ENCODE measurements at regions not wholly inside any gene's neighbourhood (a gene's known extent, or its start where the extent isn't known, plus 50 kb on each side); places are given as distances from the start of the nearest gene placed in this dataset.
"Not testable (repeated sequence)": the region's sequence is repeated elsewhere in the genome, so short reads cannot be mapped to it uniquely, and the experiment has no call there.

- WGBS (ENCODE audit: insufficient coverage, low lambda C conversion rate) = 94% methylated on average over 3 of the region's 9 CpGs
- H3K27me3 ChIP-seq (ENCODE audit: control insufficient read depth, insufficient read depth, low read length) = peaks cover 6% of the 10 kb centered on the region
- H3K36me3 ChIP-seq (ENCODE audit: control insufficient read depth, insufficient read depth, low read length) = no peaks in the 10 kb centered on the region
- H3K27ac ChIP-seq (ENCODE audit: low read length) = no peak overlapping the region
- no peak for DNase-seq
- no peaks in the 10 kb centered on the region for H3K9me3 ChIP-seq (ENCODE audit: control insufficient read depth, low read depth, low read length)
- H3K4me3 ChIP-seq (ENCODE audit: low read length) = no peak overlapping the region
- H3K4me1 ChIP-seq (ENCODE audit: control insufficient read depth, insufficient read depth, low read length) = no peaks in the 10 kb centered on the region
Observed at GRCh38 chr6:776951-777350, 84.0 kb upstream of the EXOC2 start.

- Histone ChIP-seq H3K4me3 (ENCODE audit: low read length) (no peak overlapping the region), H3K36me3 (ENCODE audit: control insufficient read depth, insufficient read depth, low read length) (no peaks in the 10 kb centered on the region)
Observed at GRCh38 chr6:776528-776931, 83.6 kb upstream of the EXOC2 start.

DNA sequence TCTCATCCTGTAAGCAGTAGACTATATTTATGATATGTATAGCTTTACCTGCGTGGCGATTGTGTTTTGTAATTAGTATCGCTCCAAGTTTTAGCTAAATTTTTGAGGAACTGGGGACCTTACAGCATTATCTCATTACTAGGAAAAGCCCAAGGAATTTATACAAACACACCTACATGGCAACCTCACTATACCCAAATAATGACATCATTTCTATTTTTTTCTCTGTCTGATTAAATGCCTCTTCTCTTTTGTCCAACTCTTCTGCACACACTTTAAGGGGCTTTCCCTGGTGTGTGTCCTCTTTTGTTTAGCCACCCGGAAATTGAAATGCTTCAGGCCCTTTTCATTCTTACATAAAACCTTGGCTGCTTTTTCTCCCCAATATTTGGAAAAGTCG, 82.9 kb upstream of the EXOC2 start:
- Histone ChIP-seq H3K4me3 (ENCODE audit: low read length) (no peak overlapping the region), H3K27me3 (ENCODE audit: control insufficient read depth, insufficient read depth, low read length) (no peaks in the 10 kb centered on the region), H3K4me1 (ENCODE audit: control insufficient read depth, insufficient read depth, low read length) (no peaks in the 10 kb centered on the region), H3K9me3 (ENCODE audit: control insufficient read depth, low read depth, low read length) (no peaks in the 10 kb centered on the region), H3K36me3 (ENCODE audit: control insufficient read depth, insufficient read depth, low read length) (no peaks in the 10 kb centered on the region), H3K27ac (ENCODE audit: low read length) (no peak overlapping the region)
- DNase-seq = no peak
- WGBS (ENCODE audit: insufficient coverage, low lambda C conversion rate) = no CpG with 5 or more reads among the region's 5 CpGs

More at GRCh38 chr6:776528-776931, 83.6 kb upstream of the EXOC2 start:
- DNase-seq = no peak
- Histone ChIP-seq H3K9me3 (ENCODE audit: control insufficient read depth, low read depth, low read length) (no peaks in the 10 kb centered on the region), H3K27me3 (ENCODE audit: control insufficient read depth, insufficient read depth, low read length) (peaks cover 4% of the 10 kb centered on the region), H3K27ac (ENCODE audit: low read length) (no peak overlapping the region), H3K4me1 (ENCODE audit: control insufficient read depth, insufficient read depth, low read length) (no peaks in the 10 kb centered on the region)
- no CpG with 5 or more reads among the region's 3 CpGs for WGBS (ENCODE audit: insufficient coverage, low lambda C conversion rate)

DNA sequence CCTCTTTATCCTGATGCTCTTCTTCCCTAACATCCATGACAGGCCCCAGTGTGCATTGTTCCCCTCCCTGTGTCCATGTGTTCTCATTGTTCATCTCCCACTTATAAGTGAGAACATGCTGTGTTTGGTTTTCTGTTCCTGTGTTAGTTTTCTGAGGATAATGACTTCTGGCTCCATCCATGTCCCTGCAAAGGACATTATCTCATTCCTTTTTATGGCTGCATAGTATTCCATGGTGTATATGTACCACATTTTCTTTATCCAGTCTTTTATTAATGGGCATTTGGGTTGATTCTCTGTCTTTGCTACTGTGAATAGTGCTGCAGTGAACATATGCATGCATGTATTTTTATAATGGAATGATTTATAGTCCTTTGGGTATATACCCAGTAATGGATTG, 78.7 kb upstream of the EXOC2 start:
- not testable (repeated sequence) for DNase-seq; H3K4me1 ChIP-seq (ENCODE audit: control insufficient read depth, insufficient read depth, low read length); H3K4me3 ChIP-seq (ENCODE audit: low read length)

DNA sequence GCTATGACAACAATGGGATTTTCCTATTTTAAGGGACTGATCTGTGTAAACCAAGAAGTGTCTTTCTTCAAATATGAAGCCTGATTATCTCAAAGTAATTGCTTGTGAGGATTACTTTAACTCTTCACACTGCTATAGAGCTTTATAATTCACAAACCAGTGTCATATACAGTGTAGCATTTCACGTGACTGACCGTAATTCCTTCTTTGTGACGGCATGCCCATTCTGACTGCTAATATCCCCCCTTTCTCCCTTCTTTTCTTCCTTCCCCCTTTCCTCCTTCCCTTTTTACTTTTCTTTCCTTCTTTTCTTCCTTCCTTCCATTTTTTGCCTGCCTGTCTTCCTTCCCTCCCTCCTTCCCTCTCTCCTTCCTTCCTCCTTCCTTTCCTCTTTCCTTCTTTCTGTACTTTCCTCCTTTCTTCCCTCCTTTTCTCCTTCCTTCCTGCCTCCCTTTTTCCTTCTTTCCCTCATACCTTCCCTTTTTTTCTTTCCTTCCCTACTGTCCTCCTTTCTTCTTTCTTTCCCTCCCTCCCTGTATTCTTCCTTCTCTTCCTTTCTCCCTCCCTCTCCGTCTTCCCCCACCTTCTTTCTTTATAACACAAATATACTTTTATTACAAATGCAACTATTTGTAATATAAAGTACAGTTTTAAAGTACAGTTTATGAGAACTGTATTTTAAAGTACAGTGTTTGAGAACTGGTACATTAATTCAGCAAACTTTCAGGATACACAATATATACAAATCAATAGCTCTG, 75.0 kb upstream of the EXOC2 start:
- H3K36me3 ChIP-seq (ENCODE audit: control insufficient read depth, insufficient read depth, low read length) = no peaks in the 10 kb centered on the region
- H3K27me3 ChIP-seq (ENCODE audit: control insufficient read depth, insufficient read depth, low read length) = peaks cover 21% of the 10 kb centered on the region
- DNase-seq = no peak
- no peak overlapping the region for H3K4me3 ChIP-seq (ENCODE audit: low read length)
- H3K4me1 ChIP-seq (ENCODE audit: control insufficient read depth, insufficient read depth, low read length) = no peaks in the 10 kb centered on the region
- WGBS (ENCODE audit: insufficient coverage, low lambda C conversion rate) = 59% methylated on average over 4 of the region's 4 CpGs
- H3K27ac ChIP-seq (ENCODE audit: low read length) = no peak overlapping the region
- H3K9me3 ChIP-seq (ENCODE audit: control insufficient read depth, low read depth, low read length) = no peaks in the 10 kb centered on the region

More for the DNA sequence above, 78.7 kb upstream of the EXOC2 start:
- H3K27ac ChIP-seq (ENCODE audit: low read length); H3K36me3 ChIP-seq (ENCODE audit: control insufficient read depth, insufficient read depth, low read length); H3K27me3 ChIP-seq (ENCODE audit: control insufficient read depth, insufficient read depth, low read length); H3K9me3 ChIP-seq (ENCODE audit: control insufficient read depth, low read depth, low read length): not testable (repeated sequence)

DNA sequence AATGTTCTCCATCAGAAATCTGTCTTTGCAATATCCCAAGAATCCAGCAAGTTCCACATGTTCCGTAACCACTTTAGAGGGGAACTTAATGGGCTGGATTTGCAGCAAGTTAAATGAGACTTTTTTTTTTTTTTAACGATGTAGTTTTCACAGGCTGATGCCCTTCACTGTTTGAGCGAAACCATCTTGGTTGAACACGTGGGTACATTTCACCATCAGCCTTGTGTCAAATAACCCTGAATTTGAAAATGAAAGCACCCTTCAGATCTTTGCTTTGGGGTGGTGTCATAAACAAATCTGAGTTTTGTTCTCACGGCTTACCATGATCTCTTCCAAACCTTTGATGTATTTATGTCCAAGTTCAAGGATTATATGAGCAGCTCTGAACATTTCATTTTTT, 73.7 kb upstream of the EXOC2 start:
- Histone ChIP-seq H3K36me3 (ENCODE audit: control insufficient read depth, insufficient read depth, low read length) (no peaks in the 10 kb centered on the region), H3K9me3 (ENCODE audit: control insufficient read depth, low read depth, low read length) (no peaks in the 10 kb centered on the region), H3K4me1 (ENCODE audit: control insufficient read depth, insufficient read depth, low read length) (no peaks in the 10 kb centered on the region), H3K27me3 (ENCODE audit: control insufficient read depth, insufficient read depth, low read length) (peaks cover 21% of the 10 kb centered on the region), H3K27ac (ENCODE audit: low read length) (no peak overlapping the region), H3K4me3 (ENCODE audit: low read length) (no peak overlapping the region)
- WGBS (ENCODE audit: insufficient coverage, low lambda C conversion rate) = no CpG with 5 or more reads among the region's 5 CpGs
- no peak for DNase-seq

- WGBS (ENCODE audit: insufficient coverage, low lambda C conversion rate) = 48% methylated on average over 5 of the region's 13 CpGs
- H3K4me1 ChIP-seq (ENCODE audit: control insufficient read depth, insufficient read depth, low read length) = no peaks in the 10 kb centered on the region
- no peaks in the 10 kb centered on the region for H3K36me3 ChIP-seq (ENCODE audit: control insufficient read depth, insufficient read depth, low read length)
- no peaks in the 10 kb centered on the region for H3K9me3 ChIP-seq (ENCODE audit: control insufficient read depth, low read depth, low read length)
- no peak overlapping the region for H3K27ac ChIP-seq (ENCODE audit: low read length)
- H3K27me3 ChIP-seq (ENCODE audit: control insufficient read depth, insufficient read depth, low read length) = peaks cover 15% of the 10 kb centered on the region
- no peak overlapping the region for H3K4me3 ChIP-seq (ENCODE audit: low read length)
- DNase-seq = no peak
Observed at GRCh38 chr6:761997-762396, 69.1 kb upstream of the EXOC2 start.

DNA sequence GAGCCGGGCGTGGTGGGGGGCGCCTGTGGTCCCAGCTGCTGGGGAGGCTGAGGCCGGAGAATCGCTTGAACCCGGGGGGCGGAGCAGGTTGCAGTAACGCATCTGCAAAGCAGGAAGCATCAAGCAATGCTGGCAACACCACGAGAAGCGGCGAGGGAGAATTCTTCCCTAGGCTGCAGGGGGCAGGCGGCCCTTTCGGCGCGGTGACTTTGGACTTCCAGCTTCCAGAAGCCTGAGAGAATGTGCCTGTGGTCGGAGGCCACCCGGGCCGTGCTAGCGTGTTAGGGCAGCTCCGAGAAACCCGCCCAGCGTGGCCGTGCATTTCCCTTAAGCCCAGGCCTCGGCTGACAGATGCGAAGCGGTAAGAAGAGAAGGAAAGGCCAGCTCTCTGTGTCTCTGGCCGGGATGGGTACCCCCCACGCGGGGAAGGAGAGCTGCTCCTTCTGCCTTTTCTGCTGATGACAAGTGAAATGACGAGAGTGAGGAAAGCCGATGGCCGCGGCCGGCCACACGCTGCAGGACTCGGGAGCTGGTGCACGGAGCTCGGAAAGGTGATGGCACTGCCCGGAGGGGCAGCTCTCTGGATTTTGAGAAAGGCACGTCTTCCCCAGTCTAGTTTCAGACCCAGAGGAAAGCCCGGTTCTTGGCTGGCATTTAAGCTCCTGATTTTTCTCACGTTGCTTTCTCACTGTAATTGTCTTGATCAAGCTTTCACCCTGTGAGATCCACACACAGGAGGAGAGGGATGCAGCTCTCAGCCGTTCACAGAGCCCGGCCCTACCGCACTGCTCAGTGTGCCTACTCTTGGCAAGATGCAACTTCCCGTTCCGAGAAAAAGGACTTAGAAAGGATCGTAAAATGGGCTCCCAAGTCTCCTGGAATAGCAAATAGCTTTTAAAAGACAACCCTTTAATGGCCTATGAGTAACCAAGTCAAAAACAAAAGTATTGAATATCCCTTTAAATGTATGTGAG, 68.3 kb upstream of the EXOC2 start:
- no CpG with 5 or more reads among the region's 48 CpGs for WGBS (ENCODE audit: insufficient coverage, low lambda C conversion rate)
- no peak for DNase-seq
- no peaks in the 10 kb centered on the region for H3K36me3 ChIP-seq (ENCODE audit: control insufficient read depth, insufficient read depth, low read length)
- no peaks in the 10 kb centered on the region for H3K4me1 ChIP-seq (ENCODE audit: control insufficient read depth, insufficient read depth, low read length)
- no peak overlapping the region for H3K4me3 ChIP-seq (ENCODE audit: low read length)
- no peaks in the 10 kb centered on the region for H3K9me3 ChIP-seq (ENCODE audit: control insufficient read depth, low read depth, low read length)
- H3K27ac ChIP-seq (ENCODE audit: low read length) = no peak overlapping the region
- peaks cover 15% of the 10 kb centered on the region for H3K27me3 ChIP-seq (ENCODE audit: control insufficient read depth, insufficient read depth, low read length)

DNA sequence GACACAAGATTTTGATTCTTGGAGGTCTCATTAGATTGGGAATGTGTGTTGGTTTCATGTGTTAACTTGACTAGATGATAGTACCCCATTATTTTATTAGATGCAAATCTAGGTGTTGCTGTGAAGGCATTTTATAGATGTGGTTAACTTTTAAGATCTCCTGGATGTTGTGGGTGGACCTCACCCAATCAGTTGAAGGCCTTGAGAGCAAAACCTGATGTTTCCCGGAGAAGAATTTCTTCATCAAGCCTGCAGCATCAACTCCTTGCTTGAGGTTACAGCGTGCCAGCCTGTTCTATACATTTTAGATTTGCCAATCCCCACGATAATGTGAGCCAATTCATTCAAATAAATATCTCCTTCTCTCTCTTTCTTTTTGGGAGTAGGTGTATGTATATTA, 66.8 kb upstream of the EXOC2 start:
- DNase-seq = no peak
- Histone ChIP-seq H3K9me3 (ENCODE audit: control insufficient read depth, low read depth, low read length) (no peaks in the 10 kb centered on the region), H3K27me3 (ENCODE audit: control insufficient read depth, insufficient read depth, low read length) (peaks cover 9% of the 10 kb centered on the region), H3K4me1 (ENCODE audit: control insufficient read depth, insufficient read depth, low read length) (no peaks in the 10 kb centered on the region), H3K36me3 (ENCODE audit: control insufficient read depth, insufficient read depth, low read length) (no peaks in the 10 kb centered on the region), H3K4me3 (ENCODE audit: low read length) (no peak overlapping the region), H3K27ac (ENCODE audit: low read length) (no peak overlapping the region)
- WGBS (ENCODE audit: insufficient coverage, low lambda C conversion rate) = no CpG with 5 or more reads among the region's 3 CpGs

- Histone ChIP-seq H3K27me3 (ENCODE audit: control insufficient read depth, insufficient read depth, low read length) (no peaks in the 10 kb centered on the region), H3K4me1 (ENCODE audit: control insufficient read depth, insufficient read depth, low read length) (no peaks in the 10 kb centered on the region), H3K4me3 (ENCODE audit: low read length) (no peak overlapping the region), H3K36me3 (ENCODE audit: control insufficient read depth, insufficient read depth, low read length) (no peaks in the 10 kb centered on the region), H3K9me3 (ENCODE audit: control insufficient read depth, low read depth, low read length) (no peaks in the 10 kb centered on the region), H3K27ac (ENCODE audit: low read length) (no peak overlapping the region)
- no peak for DNase-seq
Observed at GRCh38 chr6:756224-756623, 63.3 kb upstream of the EXOC2 start.
